ENCODE measurements at regions not wholly inside any gene's neighbourhood (a gene's known extent, or its start where the extent isn't known, plus 50 kb on each side); places are given as distances from the start of the nearest gene placed in this dataset.

DNA sequence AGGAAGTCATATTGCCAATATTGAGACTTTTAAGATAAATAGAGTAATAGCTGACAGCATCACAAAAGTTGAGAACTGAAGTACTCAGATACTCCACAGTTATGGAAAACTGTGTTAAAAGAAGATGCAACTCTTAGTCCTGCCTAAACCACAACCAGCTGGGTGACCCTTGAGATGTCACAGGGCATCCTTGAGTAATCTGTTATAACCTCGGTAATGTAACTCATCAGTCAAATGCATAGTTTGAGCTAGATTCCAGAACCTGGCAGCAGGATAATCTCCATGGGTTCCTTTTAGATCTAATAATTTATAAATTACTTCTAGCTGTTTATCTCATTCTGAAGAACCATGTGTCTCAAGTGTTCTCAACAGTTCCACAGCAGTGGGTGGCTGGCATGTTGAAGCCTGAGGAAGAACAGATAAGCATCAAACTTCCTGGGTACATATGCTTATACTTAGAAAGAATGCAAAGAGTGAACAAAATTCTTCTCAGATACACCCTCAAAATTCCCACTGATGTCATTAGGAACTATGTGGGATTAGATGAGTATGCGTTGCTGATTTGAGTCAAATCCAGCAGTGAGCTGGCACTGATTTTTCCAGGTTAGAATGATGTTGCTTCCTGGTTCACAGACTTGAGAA is 304.1 kb upstream of the ERBB4 start:
- TF ChIP-seq, protein P1, sequence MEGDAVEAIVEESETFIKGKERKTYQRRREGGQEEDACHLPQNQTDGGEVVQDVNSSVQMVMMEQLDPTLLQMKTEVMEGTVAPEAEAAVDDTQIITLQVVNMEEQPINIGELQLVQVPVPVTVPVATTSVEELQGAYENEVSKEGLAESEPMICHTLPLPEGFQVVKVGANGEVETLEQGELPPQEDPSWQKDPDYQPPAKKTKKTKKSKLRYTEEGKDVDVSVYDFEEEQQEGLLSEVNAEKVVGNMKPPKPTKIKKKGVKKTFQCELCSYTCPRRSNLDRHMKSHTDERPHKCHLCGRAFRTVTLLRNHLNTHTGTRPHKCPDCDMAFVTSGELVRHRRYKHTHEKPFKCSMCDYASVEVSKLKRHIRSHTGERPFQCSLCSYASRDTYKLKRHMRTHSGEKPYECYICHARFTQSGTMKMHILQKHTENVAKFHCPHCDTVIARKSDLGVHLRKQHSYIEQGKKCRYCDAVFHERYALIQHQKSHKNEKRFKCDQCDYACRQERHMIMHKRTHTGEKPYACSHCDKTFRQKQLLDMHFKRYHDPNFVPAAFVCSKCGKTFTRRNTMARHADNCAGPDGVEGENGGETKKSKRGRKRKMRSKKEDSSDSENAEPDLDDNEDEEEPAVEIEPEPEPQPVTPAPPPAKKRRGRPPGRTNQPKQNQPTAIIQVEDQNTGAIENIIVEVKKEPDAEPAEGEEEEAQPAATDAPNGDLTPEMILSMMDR (IDR thresholded peaks at IDR 0.05): no peak
- no peak for TF ChIP-seq POLR2A (IDR thresholded peaks at IDR 0.05)
- TF ChIP-seq POLR2AphosphoS5 (IDR thresholded peaks at IDR 0.05): no peak
